Glutamatergic neuron (in vitro differentiated cells): ENCODE measurements at regions not wholly inside any gene's neighbourhood (a gene's known extent, or its start where the extent isn't known, plus 50 kb on each side); places are given as distances from the start of the nearest gene placed in this dataset.

Experiments
- DNase-seq: peaks from one replicate; pipeline ENCODE4 v3.0.0; 2022
- H3K27ac Mint-ChIP-seq: one replicate; pipeline ENCODE4 v1.8.0; 2020; ENCODE audit warnings: mild to moderate bottlenecking, mixed read lengths, inconsistent platforms; ENCODE audit not compliant: unreplicated experiment
- H3K27me3 Mint-ChIP-seq: one replicate; pipeline ENCODE4 v1.8.0; 2020; ENCODE audit warnings: mild to moderate bottlenecking, moderate library complexity, mixed read lengths, inconsistent platforms; ENCODE audit not compliant: unreplicated experiment
- H3K36me3 Mint-ChIP-seq: one replicate; pipeline ENCODE4 v1.8.0; 2020; ENCODE audit warnings: mild to moderate bottlenecking, mixed read lengths, inconsistent platforms; ENCODE audit not compliant: unreplicated experiment
- H3K4me1 Mint-ChIP-seq: one replicate; pipeline ENCODE4 v1.8.0; 2020; ENCODE audit warnings: mild to moderate bottlenecking, low read depth, mixed read lengths, inconsistent platforms; ENCODE audit not compliant: unreplicated experiment
- H3K4me3 Mint-ChIP-seq: one replicate; pipeline ENCODE4 v1.8.0; 2020; ENCODE audit warnings: mild to moderate bottlenecking, mixed read lengths, inconsistent platforms; ENCODE audit not compliant: unreplicated experiment
- H3K9me3 Mint-ChIP-seq: one replicate; pipeline ENCODE4 v1.8.0; 2020; ENCODE audit warnings: mild to moderate bottlenecking, moderate library complexity, mixed read lengths, inconsistent platforms; ENCODE audit not compliant: unreplicated experiment
- TF ChIP-seq, protein P1 (sequence below): fragments of 200-600 bp; sonication (generic); IDR thresholded peaks from one replicate; pipeline ENCODE4 v1.5.0; 2021; ENCODE audit not compliant: partially characterized antibody, unreplicated experiment

DNA sequence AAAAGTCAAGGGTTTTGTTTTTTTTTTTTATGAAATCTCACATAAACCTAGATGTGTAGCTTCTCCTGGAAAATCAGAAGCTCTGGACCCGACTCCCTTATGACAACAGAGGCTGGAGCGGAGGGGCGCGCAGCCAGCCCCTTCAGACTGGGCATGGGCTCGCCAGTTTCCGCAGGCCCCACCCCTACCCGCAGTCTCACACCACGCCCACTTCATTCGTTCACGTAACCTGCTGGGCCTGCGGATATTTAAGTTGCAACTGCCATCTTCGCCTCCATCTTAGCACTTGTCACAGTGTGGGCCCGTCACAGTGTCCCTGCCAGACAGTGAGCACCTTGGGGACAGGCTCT, 111.7 kb upstream of the PTPN1 start:
- Mint-ChIP-seq H3K4me3 (no peak overlapping the region), H3K27me3 (peaks cover 11% of the 10 kb centered on the region), H3K4me1 (peaks cover 2% of the 10 kb centered on the region), H3K36me3 (no peaks in the 10 kb centered on the region), H3K9me3 (no peaks in the 10 kb centered on the region), H3K27ac (no peak overlapping the region)
- DNase-seq = no peak
- TF ChIP-seq, protein P1, sequence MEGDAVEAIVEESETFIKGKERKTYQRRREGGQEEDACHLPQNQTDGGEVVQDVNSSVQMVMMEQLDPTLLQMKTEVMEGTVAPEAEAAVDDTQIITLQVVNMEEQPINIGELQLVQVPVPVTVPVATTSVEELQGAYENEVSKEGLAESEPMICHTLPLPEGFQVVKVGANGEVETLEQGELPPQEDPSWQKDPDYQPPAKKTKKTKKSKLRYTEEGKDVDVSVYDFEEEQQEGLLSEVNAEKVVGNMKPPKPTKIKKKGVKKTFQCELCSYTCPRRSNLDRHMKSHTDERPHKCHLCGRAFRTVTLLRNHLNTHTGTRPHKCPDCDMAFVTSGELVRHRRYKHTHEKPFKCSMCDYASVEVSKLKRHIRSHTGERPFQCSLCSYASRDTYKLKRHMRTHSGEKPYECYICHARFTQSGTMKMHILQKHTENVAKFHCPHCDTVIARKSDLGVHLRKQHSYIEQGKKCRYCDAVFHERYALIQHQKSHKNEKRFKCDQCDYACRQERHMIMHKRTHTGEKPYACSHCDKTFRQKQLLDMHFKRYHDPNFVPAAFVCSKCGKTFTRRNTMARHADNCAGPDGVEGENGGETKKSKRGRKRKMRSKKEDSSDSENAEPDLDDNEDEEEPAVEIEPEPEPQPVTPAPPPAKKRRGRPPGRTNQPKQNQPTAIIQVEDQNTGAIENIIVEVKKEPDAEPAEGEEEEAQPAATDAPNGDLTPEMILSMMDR = no peak

- H3K4me3 Mint-ChIP-seq = no peak overlapping the region
- no peaks in the 10 kb centered on the region for H3K36me3 Mint-ChIP-seq
- no peak for DNase-seq
- H3K4me1 Mint-ChIP-seq = peaks cover 5% of the 10 kb centered on the region
- H3K27ac Mint-ChIP-seq = no peak overlapping the region
- TF ChIP-seq, protein P1 = no peak
- H3K9me3 Mint-ChIP-seq = no peaks in the 10 kb centered on the region
- peaks cover 11% of the 10 kb centered on the region for H3K27me3 Mint-ChIP-seq
Measured at GRCh38 chr20:50398821-50399554, 111.2 kb upstream of the PTPN1 start.

DNA sequence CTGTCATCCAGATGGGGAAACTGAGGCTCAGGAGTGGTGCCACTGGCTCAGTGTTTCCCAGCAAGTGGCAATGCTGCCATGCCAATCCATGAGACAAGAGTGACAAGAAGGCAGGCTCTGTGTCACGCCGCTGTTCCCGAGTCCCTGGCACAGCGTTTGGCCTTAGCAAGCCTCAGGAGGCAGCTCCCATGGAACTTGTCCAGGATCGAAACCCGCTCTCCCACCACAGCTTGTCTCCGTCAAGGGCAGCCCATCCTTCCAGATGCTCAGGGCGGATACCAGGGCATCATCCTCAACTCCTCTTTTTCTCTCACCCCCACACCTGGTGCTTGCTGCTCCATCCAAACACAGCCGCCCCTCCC, 110.6 kb upstream of the PTPN1 start:
- Mint-ChIP-seq H3K27ac (no peak overlapping the region), H3K9me3 (no peaks in the 10 kb centered on the region), H3K36me3 (no peaks in the 10 kb centered on the region), H3K4me3 (no peak overlapping the region), H3K27me3 (peaks cover 8% of the 10 kb centered on the region), H3K4me1 (peaks cover 8% of the 10 kb centered on the region)
- no peak for DNase-seq
- TF ChIP-seq, protein P1 = no peak

- H3K4me3 Mint-ChIP-seq = no peak overlapping the region
- no peaks in the 10 kb centered on the region for H3K36me3 Mint-ChIP-seq
- peaks cover 8% of the 10 kb centered on the region for H3K27me3 Mint-ChIP-seq
- H3K9me3 Mint-ChIP-seq = no peaks in the 10 kb centered on the region
- peaks cover 7% of the 10 kb centered on the region for H3K4me1 Mint-ChIP-seq
- no peak for DNase-seq
- H3K27ac Mint-ChIP-seq = no peak overlapping the region
- TF ChIP-seq, protein P1 = no peak
Measured at GRCh38 chr20:50399917-50400704, 110.1 kb upstream of the PTPN1 start.
